OCI-LY7 (cell line): ENCODE measurements at regions not wholly inside any gene's neighbourhood (a gene's known extent, or its start where the extent isn't known, plus 50 kb on each side); places are given as distances from the start of the nearest gene placed in this dataset.

Source experiments
- CTCF ChIP-seq: fragments of 200-600 bp; sonication (generic); conservative IDR thresholded peaks from 2 replicates; pipeline ENCODE4 v1.5.1; 2014; ENCODE audit warnings: mild to moderate bottlenecking, antibody characterized with exemption, low read length, moderate library complexity, mixed read lengths
- EZH2phosphoT487 ChIP-seq: fragments of 200-600 bp; sonication (generic); IDR thresholded peaks from 2 replicates; pipeline ENCODE4 v1.6.1; 2018; ENCODE audit warnings: low read depth, borderline replicate concordance, mild to moderate bottlenecking, mixed run types, antibody characterized with exemption, low read length, moderate library complexity, mixed read lengths

GRCh38 chr12:53845932-53846331 is 92.7 kb upstream of the HOXC13 start:
- no peak for TF ChIP-seq CTCF
- no peak for TF ChIP-seq EZH2phosphoT487
